HFFc6 (cell line): ENCODE measurements at regions not wholly inside any gene's neighbourhood (a gene's known extent, or its start where the extent isn't known, plus 50 kb on each side); places are given as distances from the start of the nearest gene placed in this dataset.

Experiments
- DNase-seq: peaks from one replicate; pipeline ENCODE4 v3.0.0-alpha.2; 2018
- H3K27ac Mint-ChIP-seq: 2 replicates; pipeline ENCODE4 v1.8.0; 2020; ENCODE audit warnings: mild to moderate bottlenecking, mixed read lengths
- H3K27me3 Mint-ChIP-seq: 2 replicates; pipeline ENCODE4 v1.8.0; 2021; ENCODE audit warnings: mild to moderate bottlenecking, moderate library complexity, mixed read lengths; ENCODE audit not compliant: insufficient read depth
- H3K36me3 Mint-ChIP-seq: 2 replicates; pipeline ENCODE4 v1.8.0; 2021; ENCODE audit warnings: low read depth, mixed read lengths
- H3K4me1 Mint-ChIP-seq: 2 replicates; pipeline ENCODE4 v1.8.0; 2020; ENCODE audit warnings: low read depth, mixed read lengths
- H3K4me3 Mint-ChIP-seq: 2 replicates; pipeline ENCODE4 v1.8.0; 2020; ENCODE audit warnings: mild to moderate bottlenecking, moderate library complexity, mixed read lengths
- H3K9me3 Mint-ChIP-seq: 2 replicates; pipeline ENCODE4 v1.8.0; 2020; ENCODE audit warnings: mild to moderate bottlenecking, mixed read lengths
- TF ChIP-seq, protein P1 (sequence below): fragments of 200-600 bp; sonication (generic); IDR thresholded peaks from 2 replicates; pipeline ENCODE4 v1.5.0; 2021; ENCODE audit warnings: antibody characterized with exemption, mild to moderate bottlenecking

DNA sequence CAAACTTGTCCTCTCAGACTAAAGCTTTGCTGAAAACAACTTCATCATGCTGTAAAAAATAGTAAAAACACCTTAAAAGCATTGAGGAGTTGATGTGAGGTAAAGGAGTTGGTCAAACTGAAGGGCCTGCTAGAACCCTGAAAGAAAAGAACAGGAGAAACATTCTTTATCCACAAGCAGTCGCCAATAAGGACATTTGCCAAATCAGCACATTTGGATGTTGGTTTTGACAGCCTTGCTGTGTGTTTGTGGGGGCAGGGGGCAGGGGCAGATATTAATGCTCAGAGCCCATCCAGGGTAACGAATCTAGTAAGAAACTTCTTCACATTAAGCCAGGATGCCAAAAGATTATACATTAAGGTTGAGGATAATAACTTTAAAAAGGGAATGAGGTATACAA is 399.9 kb upstream of the ZFHX3 start:
- peaks cover 52% of the 10 kb centered on the region for H3K9me3 Mint-ChIP-seq
- no peaks in the 10 kb centered on the region for H3K27me3 Mint-ChIP-seq
- no peak overlapping the region for H3K4me3 Mint-ChIP-seq
- TF ChIP-seq, protein P1, sequence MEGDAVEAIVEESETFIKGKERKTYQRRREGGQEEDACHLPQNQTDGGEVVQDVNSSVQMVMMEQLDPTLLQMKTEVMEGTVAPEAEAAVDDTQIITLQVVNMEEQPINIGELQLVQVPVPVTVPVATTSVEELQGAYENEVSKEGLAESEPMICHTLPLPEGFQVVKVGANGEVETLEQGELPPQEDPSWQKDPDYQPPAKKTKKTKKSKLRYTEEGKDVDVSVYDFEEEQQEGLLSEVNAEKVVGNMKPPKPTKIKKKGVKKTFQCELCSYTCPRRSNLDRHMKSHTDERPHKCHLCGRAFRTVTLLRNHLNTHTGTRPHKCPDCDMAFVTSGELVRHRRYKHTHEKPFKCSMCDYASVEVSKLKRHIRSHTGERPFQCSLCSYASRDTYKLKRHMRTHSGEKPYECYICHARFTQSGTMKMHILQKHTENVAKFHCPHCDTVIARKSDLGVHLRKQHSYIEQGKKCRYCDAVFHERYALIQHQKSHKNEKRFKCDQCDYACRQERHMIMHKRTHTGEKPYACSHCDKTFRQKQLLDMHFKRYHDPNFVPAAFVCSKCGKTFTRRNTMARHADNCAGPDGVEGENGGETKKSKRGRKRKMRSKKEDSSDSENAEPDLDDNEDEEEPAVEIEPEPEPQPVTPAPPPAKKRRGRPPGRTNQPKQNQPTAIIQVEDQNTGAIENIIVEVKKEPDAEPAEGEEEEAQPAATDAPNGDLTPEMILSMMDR, result no peak
- H3K36me3 Mint-ChIP-seq, result no peaks in the 10 kb centered on the region
- H3K27ac Mint-ChIP-seq, result no peak overlapping the region
- DNase-seq, result no peak
- no peaks in the 10 kb centered on the region for H3K4me1 Mint-ChIP-seq

DNA sequence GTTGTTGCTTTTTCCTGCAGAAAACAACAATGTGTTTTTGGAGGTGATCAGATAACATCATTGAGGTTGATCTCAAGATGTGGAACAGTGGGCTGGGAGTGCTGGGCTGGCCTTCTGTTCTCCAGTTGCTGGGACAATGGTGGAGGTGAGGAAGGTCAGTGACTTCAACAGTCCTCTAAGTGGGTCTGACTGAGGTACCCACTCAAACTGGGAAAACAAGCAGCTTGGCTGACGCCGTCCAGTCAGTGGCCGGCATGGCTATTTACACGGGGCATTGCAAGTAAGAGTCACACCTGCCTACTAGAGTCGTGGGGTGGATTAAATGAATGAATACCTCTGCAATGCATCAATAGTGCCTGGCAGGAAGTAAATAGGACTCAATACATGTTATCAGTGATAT is 386.7 kb upstream of the ZFHX3 start:
- H3K27me3 Mint-ChIP-seq, result peaks cover 20% of the 10 kb centered on the region

DNA sequence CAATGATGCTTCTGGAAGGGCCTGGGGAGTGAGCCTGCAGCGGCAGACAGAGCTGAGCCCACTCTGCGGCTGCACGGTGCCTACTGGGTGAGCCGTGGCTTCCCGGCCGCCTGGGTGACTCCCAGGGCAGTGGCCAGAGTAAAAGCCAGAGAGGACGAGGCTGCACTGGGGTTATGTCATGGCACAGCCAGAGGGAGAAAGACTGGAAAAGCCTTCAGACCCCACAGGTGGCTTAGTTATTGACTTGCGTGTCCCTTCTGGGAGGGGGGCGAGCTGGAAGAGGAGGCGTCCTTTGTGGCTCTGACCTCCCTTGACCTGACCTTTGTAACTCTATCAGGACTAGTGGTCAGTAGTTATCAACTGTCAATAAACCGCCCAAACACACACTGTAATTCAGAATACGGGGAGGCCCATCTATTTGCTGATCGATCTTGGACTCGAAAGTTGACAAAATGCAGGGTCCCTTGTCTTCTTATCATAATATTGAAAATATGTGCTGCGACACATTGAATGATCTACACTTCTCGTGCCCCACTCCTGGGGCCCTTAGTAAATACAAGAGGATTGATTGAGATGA is 385.9 kb upstream of the ZFHX3 start:
- Mint-ChIP-seq H3K27ac (no peak overlapping the region), H3K27me3 (peaks cover 20% of the 10 kb centered on the region), H3K4me3 (no peak overlapping the region), H3K36me3 (no peaks in the 10 kb centered on the region), H3K4me1 (no peaks in the 10 kb centered on the region), H3K9me3 (peaks cover 6% of the 10 kb centered on the region; the same call in 1 of the 2 replicates)
- no peak for DNase-seq
- TF ChIP-seq, protein P1, result no peak

More for the DNA sequence above, 386.7 kb upstream of the ZFHX3 start:
- peaks cover 6% of the 10 kb centered on the region; the same call in 1 of the 2 replicates for H3K9me3 Mint-ChIP-seq
- no peaks in the 10 kb centered on the region for H3K4me1 Mint-ChIP-seq
- no peak for DNase-seq
- no peak overlapping the region for H3K4me3 Mint-ChIP-seq
- no peak overlapping the region for H3K27ac Mint-ChIP-seq
- no peaks in the 10 kb centered on the region for H3K36me3 Mint-ChIP-seq
- TF ChIP-seq, protein P1, result no peak

DNA sequence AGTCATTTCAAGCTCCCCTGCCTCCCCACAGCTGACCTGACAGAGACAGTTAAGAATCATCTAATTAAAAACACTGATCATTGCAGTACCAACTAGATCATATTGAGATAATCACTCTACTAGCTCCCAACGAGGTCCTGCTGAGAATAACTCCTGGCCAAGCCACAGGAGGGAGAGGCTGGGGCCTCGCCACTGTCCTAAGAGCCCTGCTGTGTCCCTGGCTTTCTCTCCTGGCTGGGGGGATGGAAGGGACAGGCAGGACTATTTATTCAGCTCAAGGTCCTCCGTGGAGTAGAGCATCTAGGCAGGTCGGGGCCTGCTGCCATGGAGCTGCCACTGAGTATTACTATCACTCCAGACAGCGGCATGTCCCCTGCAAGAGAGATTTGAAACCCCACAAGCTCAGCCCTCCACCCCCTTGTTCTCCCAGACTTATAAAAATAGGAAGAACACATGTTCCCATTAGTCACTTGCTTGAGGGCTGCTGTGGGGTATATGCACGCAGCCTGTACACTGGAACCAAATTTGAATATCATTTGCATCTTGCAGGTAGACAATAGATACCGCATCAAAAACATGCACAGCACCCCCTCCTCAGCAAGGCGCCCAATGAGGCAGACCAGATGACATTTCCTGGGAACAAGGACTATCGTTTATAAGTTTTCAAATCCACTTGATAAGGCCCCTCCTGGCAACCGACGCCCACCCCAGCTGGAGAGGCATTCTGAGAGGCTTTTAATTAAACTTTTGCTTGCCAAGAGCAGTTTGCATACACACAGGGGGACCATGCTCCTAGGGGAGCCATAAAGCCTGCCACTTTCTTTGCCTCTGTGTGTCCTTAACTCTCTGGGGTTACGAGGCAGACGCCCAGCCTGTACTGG is 385.2 kb upstream of the ZFHX3 start:
- H3K9me3 Mint-ChIP-seq, result peaks cover 6% of the 10 kb centered on the region; the same call in 1 of the 2 replicates
- no peak overlapping the region for H3K4me3 Mint-ChIP-seq
- H3K27me3 Mint-ChIP-seq, result peaks cover 19% of the 10 kb centered on the region
- no peak overlapping the region for H3K27ac Mint-ChIP-seq
- H3K4me1 Mint-ChIP-seq, result no peaks in the 10 kb centered on the region
- TF ChIP-seq, protein P1, result no peak
- no peaks in the 10 kb centered on the region for H3K36me3 Mint-ChIP-seq
- no peak for DNase-seq

DNA sequence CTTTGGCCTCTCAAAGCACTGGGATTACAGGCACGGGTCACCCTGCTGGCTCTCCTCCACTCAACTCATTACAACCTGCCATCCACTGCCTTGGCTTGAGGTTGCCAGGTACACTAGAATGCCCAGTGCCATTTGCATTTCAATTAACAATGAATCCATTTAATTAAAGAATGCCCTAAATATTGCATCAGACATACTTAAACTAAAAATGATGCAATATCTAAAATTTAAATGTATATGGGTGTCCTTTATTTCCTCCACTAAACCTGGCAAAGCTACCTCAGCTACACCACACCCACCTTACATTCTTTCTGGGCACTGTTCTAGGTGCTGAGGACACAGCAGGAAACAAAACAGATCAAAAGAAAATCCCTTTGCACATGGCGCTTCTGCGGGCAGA is 382.2 kb upstream of the ZFHX3 start:
- no peak for DNase-seq
- no peaks in the 10 kb centered on the region for H3K4me1 Mint-ChIP-seq
- TF ChIP-seq, protein P1, result no peak
- H3K27ac Mint-ChIP-seq, result no peak overlapping the region
- no peak overlapping the region for H3K4me3 Mint-ChIP-seq
- no peaks in the 10 kb centered on the region for H3K36me3 Mint-ChIP-seq
- H3K9me3 Mint-ChIP-seq, result no peaks in the 10 kb centered on the region
- peaks cover 11% of the 10 kb centered on the region for H3K27me3 Mint-ChIP-seq
